ENCODE measurements at regions not wholly inside any gene's neighbourhood (a gene's known extent, or its start where the extent isn't known, plus 50 kb on each side); places are given as distances from the start of the nearest gene placed in this dataset.

- FAIRE-seq = no peak
- DNase-seq = no peak
- Histone ChIP-seq H3K27me3 (ENCODE audit: control insufficient read depth in 3 of 3, insufficient read depth in 3 of 3, low read length in 3 of 3) (no peaks in the 10 kb centered on the region), H3K9me3 (ENCODE audit: control insufficient read depth in 2 of 2, insufficient read depth in 1 of 2, low read depth in 1 of 2, low read length in 1 of 2) (peaks cover 2 to 9% of the 10 kb centered on the region in 2 donors), H3K4me3 (ENCODE audit: low read depth in 1 of 3, low read length in 3 of 3) (no peak overlapping the region), H3K36me3 (ENCODE audit: control insufficient read depth in 3 of 3, insufficient read depth in 2 of 3, low read depth in 1 of 3, low read length in 3 of 3) (no peaks in the 10 kb centered on the region), H3K27ac (ENCODE audit: low read depth in 1 of 3, low read length in 2 of 3) (no peak overlapping the region), H3K4me1 (ENCODE audit: control insufficient read depth in 3 of 3, insufficient read depth in 2 of 3, low read depth in 1 of 3, low read length in 2 of 3) (no peaks in the 10 kb centered on the region)
- 72 to 83% (median 81%) methylated on average over 22 of the region's 22 CpGs for WGBS, 3 donors
These were observed 55.4 kb upstream of the LINC01488 start for GRCh38 chr11:69425895-69426544.

- Histone ChIP-seq H3K4me3 (ENCODE audit: low read depth in 1 of 3, low read length in 3 of 3) (no peak overlapping the region), H3K4me1 (ENCODE audit: control insufficient read depth in 3 of 3, insufficient read depth in 2 of 3, low read depth in 1 of 3, low read length in 2 of 3) (no peaks in the 10 kb centered on the region), H3K9me3 (ENCODE audit: control insufficient read depth in 2 of 2, insufficient read depth in 1 of 2, low read depth in 1 of 2, low read length in 1 of 2) (peaks cover 2 to 9% of the 10 kb centered on the region in 2 donors), H3K36me3 (ENCODE audit: control insufficient read depth in 3 of 3, insufficient read depth in 2 of 3, low read depth in 1 of 3, low read length in 3 of 3) (no peaks in the 10 kb centered on the region), H3K27me3 (ENCODE audit: control insufficient read depth in 3 of 3, insufficient read depth in 3 of 3, low read length in 3 of 3) (no peaks in the 10 kb centered on the region), H3K27ac (ENCODE audit: low read depth in 1 of 3, low read length in 2 of 3) (no peak overlapping the region)
- 24 to 51% (median 41%) methylated on average over 6 of the region's 6 CpGs for WGBS, 3 donors
- no peak for DNase-seq
- FAIRE-seq = no peak
These were observed 54.1 kb upstream of the LINC01488 start for GRCh38 chr11:69427337-69427736.

- Histone ChIP-seq H3K4me3 (ENCODE audit: low read depth in 1 of 3, low read length in 3 of 3) (no peak overlapping the region), H3K4me1 (ENCODE audit: control insufficient read depth in 3 of 3, insufficient read depth in 2 of 3, low read depth in 1 of 3, low read length in 2 of 3) (no peaks in the 10 kb centered on the region), H3K27me3 (ENCODE audit: control insufficient read depth in 3 of 3, insufficient read depth in 3 of 3, low read length in 3 of 3) (no peaks in the 10 kb centered on the region), H3K27ac (ENCODE audit: low read depth in 1 of 3, low read length in 2 of 3) (no peak overlapping the region), H3K36me3 (ENCODE audit: control insufficient read depth in 3 of 3, insufficient read depth in 2 of 3, low read depth in 1 of 3, low read length in 3 of 3) (no peaks in the 10 kb centered on the region), H3K9me3 (ENCODE audit: control insufficient read depth in 2 of 2, insufficient read depth in 1 of 2, low read depth in 1 of 2, low read length in 1 of 2) (peaks cover 2 to 9% of the 10 kb centered on the region in 2 donors)
- FAIRE-seq = no peak
- WGBS, 3 donors = 78 to 83% (median 80%) methylated on average over 19 of the region's 19 CpGs
- no peak for DNase-seq
These were observed 53.3 kb upstream of the LINC01488 start for GRCh38 chr11:69427906-69428880.

DNA sequence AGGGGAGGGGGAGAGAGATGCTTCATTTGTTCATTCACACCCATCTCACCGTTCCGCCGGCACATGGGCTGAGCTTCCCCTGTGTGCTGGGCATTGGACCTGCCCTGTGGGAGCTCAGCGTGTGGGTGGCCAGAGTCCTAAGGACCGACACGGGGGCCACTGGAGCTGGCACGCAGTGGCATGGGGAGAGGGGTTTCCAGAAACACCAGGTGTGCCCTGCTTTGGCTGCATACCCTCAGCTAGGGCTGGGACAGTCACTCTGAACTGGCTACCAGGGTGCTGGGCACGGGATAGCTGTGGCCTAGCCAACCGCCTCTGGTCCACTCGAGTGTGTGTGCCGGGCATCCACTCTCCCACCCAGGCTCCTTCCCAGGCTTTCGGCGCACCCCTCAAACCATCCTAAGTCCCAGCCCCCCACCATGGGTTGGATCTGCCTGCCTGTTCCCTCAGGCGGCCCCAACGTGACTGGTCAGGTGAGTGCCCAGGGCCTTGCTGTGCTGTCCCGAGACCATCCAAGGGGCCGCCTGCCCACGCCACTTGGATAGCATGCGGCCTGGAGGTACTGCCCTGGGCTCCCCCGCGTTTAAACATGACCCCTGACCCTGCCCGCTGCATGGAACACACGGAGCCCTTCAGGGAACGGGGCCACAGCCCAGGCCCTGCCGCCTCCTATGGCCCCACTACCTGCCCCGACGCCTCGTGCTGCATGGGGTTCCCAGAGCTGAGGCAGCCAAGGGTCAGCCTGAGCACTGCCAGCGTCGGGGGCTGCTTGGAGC is 51.6 kb upstream of the LINC01488 start:
- no peaks in the 10 kb centered on the region for H3K27me3 ChIP-seq (ENCODE audit: control insufficient read depth in 3 of 3, insufficient read depth in 3 of 3, low read length in 3 of 3)
- no peak overlapping the region for H3K4me3 ChIP-seq (ENCODE audit: low read depth in 1 of 3, low read length in 3 of 3)
- H3K27ac ChIP-seq (ENCODE audit: low read depth in 1 of 3, low read length in 2 of 3) = no peak overlapping the region
- 93 to 95% (median 94%) methylated on average over 30 of the region's 30 CpGs for WGBS, 3 donors
- DNase-seq (no peak), FAIRE-seq (no peak)
- no peaks in the 10 kb centered on the region for H3K36me3 ChIP-seq (ENCODE audit: control insufficient read depth in 3 of 3, insufficient read depth in 2 of 3, low read depth in 1 of 3, low read length in 3 of 3)
- H3K9me3 ChIP-seq (ENCODE audit: control insufficient read depth in 2 of 2, insufficient read depth in 1 of 2, low read depth in 1 of 2, low read length in 1 of 2) = peaks cover 0 to 4% of the 10 kb centered on the region in 2 donors
- H3K4me1 ChIP-seq (ENCODE audit: control insufficient read depth in 3 of 3, insufficient read depth in 2 of 3, low read depth in 1 of 3, low read length in 2 of 3) = no peaks in the 10 kb centered on the region

- no peaks in the 10 kb centered on the region for H3K9me3 ChIP-seq (ENCODE audit: control insufficient read depth in 2 of 2, insufficient read depth in 1 of 2, low read depth in 1 of 2, low read length in 1 of 2)
- no peaks in the 10 kb centered on the region for H3K27me3 ChIP-seq (ENCODE audit: control insufficient read depth in 3 of 3, insufficient read depth in 3 of 3, low read length in 3 of 3)
- DNase-seq (no peak), FAIRE-seq (no peak)
- H3K27ac ChIP-seq (ENCODE audit: low read depth in 1 of 3, low read length in 2 of 3) = no peak overlapping the region
- peaks cover 0 to 3% (median 0%) of the 10 kb centered on the region in 3 donors for H3K4me1 ChIP-seq (ENCODE audit: control insufficient read depth in 3 of 3, insufficient read depth in 2 of 3, low read depth in 1 of 3, low read length in 2 of 3)
- H3K4me3 ChIP-seq (ENCODE audit: low read depth in 1 of 3, low read length in 3 of 3) = no peak overlapping the region
- 47 to 70% (median 53%) methylated on average over 5 of the region's 5 CpGs for WGBS, 3 donors
- H3K36me3 ChIP-seq (ENCODE audit: control insufficient read depth in 3 of 3, insufficient read depth in 2 of 3, low read depth in 1 of 3, low read length in 3 of 3) = no peaks in the 10 kb centered on the region
These were observed 50.9 kb upstream of the LINC01488 start for GRCh38 chr11:69430566-69430965.

DNA sequence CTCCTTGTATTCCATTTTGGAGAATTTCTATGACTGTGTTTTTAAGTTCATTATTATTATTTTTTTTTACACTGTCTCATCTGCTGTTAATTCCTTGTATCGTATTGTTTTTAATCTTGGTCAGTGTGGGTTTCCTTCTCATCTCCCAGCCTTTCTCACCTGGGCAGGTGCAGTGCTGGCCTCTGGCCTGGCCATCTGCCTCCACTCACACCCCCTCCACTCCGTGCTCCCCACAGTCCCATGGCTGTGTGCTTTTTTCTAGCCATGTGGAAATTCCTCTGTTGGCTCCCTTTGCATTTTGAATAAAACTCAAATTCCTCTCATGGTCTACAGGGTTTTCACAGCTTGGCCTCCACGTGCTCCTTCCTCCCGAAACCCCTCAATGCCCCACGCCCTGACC is 50.3 kb upstream of the LINC01488 start:
- DNase-seq = no peak
- peaks cover 0 to 3% (median 0%) of the 10 kb centered on the region in 3 donors for H3K4me1 ChIP-seq (ENCODE audit: control insufficient read depth in 3 of 3, insufficient read depth in 2 of 3, low read depth in 1 of 3, low read length in 2 of 3)

More for the DNA sequence above, 50.3 kb upstream of the LINC01488 start:
- no peak for FAIRE-seq
- Histone ChIP-seq H3K9me3 (ENCODE audit: control insufficient read depth in 2 of 2, insufficient read depth in 1 of 2, low read depth in 1 of 2, low read length in 1 of 2) (no peaks in the 10 kb centered on the region), H3K27me3 (ENCODE audit: control insufficient read depth in 3 of 3, insufficient read depth in 3 of 3, low read length in 3 of 3) (no peaks in the 10 kb centered on the region), H3K36me3 (ENCODE audit: control insufficient read depth in 3 of 3, insufficient read depth in 2 of 3, low read depth in 1 of 3, low read length in 3 of 3) (no peaks in the 10 kb centered on the region), H3K4me3 (ENCODE audit: low read depth in 1 of 3, low read length in 3 of 3) (no peak overlapping the region), H3K27ac (ENCODE audit: low read depth in 1 of 3, low read length in 2 of 3) (no peak overlapping the region)
- WGBS, 3 donors = 80 to 83% (median 82%) methylated on average over 5 of the region's 5 CpGs

Measured in small intestine (tissue), 7 donors.